GM18873 (cell line): ENCODE measurements at regions not wholly inside any gene's neighbourhood (a gene's known extent, or its start where the extent isn't known, plus 50 kb on each side); places are given as distances from the start of the nearest gene placed in this dataset.
"Not testable (repeated sequence)": the region's sequence is repeated elsewhere in the genome, so short reads cannot be mapped to it uniquely, and the experiment has no call there.

Experiments used
- ATAC-seq: cut with Tn5 transposase; IDR thresholded peaks from one replicate; pipeline ENCODE4 v1.9.1; 2021; ENCODE audit warnings: mild to moderate bottlenecking, moderate library complexity, moderate number of reproducible peaks; ENCODE audit not compliant: unreplicated experiment, low FRiP score

DNA sequence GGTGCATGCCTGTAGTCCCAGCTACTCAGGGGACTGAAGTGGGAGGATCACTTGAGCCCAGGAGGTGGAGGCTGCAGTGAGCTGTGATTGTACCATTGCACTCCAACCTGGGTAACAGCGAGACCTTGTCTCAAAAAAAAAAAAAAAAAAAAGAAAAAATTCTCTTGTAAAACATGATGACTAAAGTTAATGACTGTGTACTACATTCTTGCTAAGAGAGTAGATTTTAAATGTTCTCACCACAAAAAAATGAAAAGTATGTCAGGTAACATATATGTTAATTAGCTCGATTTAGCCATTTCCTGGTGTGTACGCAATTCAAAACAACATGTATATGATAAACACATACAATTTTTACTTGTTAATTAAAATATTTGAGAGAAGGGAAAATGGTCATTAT, 480.7 kb upstream of the RGS6 start:
- no peak for ATAC-seq

DNA sequence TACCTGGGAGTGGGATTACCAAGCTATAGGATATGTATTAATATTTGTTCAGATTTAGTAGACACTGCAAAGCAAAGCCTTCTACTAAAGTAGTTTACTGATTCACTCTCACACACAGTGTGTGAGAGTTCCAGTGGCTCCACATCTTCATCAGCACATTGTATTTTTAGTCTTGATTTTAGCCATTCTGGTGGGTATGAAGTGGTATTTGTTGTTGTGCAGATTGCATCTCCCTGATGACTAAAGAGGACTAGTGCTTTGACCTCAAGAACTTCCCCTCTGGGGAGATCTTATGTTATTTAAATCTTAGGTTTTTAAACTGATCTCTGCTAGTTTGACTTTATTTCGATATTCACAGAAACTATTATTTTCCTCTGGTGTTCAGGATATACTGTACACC, 479.7 kb upstream of the RGS6 start:
- no peak for ATAC-seq

DNA sequence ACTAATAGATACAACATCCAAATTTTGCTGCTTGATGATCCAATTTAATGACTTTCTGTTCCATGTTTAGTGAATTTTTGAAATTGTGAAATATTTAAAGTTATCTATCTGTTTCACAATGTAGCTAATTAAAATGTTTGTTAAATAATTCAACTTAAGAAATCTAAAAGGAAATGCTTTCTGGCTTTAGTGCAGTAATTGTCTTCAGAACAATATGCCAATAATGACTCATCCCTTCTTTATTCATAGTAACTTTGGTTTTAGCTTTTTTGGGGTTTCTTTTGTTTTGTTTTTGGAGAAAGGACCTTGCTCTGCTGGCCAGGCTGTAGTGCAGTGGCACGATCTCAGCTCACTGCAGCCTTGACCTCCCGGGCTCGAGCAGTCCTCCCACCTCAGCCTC, 479.2 kb upstream of the RGS6 start:
- no peak for ATAC-seq

DNA sequence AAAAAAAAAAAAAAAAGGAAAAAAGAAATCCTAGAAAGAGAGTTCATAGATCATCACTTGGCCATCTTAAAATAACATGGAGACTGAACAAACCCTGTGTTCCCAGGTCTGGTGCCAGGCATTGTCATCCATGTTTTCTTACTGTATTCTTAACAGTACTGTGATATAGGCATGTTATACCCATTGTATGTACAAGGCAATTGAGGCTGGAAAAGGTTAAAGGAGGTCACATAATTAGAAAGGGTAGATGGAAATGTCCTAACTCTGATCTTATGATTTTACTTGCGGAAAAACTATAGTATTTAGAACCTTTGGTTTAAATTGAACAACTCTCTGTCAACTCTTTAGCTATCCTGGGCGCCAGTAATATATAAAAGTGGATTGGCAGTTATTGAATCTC, 478.2 kb upstream of the RGS6 start:
- no peak for ATAC-seq

DNA sequence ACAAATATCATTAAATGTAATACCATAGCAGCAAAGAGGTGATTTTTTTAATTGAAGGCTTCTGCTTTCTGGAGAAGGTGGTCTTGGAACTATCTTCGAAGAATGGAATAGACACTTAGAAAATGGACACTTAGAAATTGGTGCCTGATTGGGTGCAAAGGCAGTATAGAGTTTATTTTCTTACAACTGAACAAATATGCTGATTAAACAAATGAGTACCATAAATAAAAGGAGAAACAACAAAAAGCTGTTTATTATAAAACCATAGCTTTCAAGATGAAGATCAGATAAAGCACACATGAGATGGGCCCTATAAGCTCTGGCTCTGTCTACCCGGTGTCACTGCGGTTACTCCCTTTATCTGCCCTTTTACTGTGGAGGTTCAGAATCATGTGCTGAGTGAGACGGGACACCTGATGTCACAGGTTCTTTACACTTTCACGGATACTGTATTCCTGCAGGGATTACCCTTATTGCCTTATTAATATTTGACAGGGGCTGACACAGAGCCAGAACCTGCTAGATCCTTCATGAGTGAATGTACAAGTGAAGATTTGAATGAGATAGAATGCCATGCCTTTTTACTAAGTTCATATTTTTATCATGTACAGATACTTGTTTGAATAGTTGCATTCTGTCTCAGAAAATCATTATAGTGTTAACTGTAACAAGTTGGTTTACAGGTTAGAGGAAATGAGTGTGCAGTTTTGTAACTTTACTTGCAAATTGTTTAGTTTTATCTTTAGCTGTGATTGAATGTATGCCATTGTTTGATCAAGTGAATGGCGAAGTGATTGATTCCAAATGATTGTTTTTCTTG, 477.5 kb upstream of the RGS6 start:
- no peak for ATAC-seq

GRCh38 chr14:71460091-71460490, 472.1 kb upstream of the RGS6 start:
- ATAC-seq: no peak

DNA sequence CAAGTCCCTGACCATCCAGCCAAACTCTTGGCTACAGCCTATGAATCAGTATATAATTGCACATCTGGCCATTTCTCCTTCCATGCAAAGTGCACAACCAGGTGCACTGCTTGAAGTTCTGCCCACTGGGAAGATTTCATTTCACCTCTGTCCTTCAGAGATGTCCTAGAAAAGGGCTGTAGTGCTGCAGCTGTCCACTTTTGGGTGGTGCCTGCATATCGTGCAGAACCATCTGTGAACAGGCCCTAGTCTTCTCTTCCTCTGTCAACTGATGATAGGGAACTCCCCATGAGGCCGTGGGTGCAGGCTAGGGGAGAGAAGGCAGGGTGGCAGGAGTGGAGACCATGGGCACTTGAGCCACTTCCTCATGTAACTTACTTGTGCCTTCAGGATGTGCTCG, 470.6 kb upstream of the RGS6 start:
- ATAC-seq: not testable (repeated sequence)

GRCh38 chr14:71463807-71464206, 468.4 kb upstream of the RGS6 start:
- ATAC-seq: no peak

DNA sequence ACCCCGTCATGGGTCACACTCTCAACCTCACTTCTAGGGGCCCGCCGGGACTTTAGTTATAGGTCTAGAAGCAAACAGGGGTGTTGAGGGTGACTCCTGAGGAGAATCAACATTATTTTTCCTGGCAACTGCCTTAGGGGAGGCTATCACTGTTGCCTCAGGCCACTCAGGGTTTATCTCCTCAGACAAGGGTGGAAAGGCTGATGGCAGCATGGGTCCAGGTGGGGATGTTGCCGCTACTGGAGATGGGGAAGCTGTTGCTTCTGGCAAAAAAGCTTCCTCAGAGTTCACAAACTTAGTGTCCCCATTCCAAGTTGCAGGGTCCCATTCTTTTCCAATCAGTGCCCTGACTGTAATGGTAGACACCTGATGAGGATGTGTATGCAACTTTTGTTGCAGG, 467.4 kb upstream of the RGS6 start:
- ATAC-seq: no peak

DNA sequence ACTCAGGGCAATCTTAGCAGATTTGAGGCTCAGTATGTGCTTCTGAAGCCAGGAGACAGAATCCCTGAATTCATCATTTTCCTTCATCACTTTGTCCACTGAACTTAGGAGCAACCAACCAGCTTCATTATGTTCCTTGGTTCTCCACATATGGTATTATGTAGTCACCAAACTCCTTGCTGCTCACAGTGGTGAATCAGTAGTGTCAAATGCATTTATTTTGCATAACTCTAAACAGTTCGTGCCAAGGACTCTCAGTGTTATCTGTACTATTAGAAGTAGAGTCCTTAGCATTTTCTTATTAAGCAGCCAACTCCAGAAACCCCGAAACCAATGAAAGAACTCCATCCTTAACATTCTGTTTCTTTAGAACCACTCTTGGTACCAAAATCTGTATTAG, 466.9 kb upstream of the RGS6 start:
- no peak for ATAC-seq

DNA sequence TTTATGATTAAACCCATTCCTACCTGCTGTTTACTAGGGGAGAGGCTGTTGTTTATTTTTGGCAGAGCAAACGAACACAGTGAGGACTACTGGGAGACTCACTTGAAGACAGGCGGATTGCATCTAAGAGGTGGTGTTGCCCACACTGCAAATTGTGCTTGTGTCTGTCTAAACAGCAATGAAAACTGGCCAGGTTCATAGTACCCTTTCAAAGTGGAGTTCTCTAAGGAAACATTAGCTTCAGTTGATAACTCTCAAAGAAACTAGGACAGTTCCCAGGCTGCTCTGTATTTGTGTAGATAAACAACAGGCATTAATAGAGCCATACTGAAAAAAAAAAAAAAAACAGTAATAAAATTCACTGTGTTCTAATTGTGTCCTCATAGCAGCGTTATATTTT, 466.0 kb upstream of the RGS6 start:
- no peak for ATAC-seq

- ATAC-seq: no peak
These were observed 465.3 kb upstream of the RGS6 start for GRCh38 chr14:71466946-71467345.

GRCh38 chr14:71467361-71467811, 464.8 kb upstream of the RGS6 start:
- no peak for ATAC-seq

GRCh38 chr14:71468701-71469100, 463.5 kb upstream of the RGS6 start:
- ATAC-seq: no peak

DNA sequence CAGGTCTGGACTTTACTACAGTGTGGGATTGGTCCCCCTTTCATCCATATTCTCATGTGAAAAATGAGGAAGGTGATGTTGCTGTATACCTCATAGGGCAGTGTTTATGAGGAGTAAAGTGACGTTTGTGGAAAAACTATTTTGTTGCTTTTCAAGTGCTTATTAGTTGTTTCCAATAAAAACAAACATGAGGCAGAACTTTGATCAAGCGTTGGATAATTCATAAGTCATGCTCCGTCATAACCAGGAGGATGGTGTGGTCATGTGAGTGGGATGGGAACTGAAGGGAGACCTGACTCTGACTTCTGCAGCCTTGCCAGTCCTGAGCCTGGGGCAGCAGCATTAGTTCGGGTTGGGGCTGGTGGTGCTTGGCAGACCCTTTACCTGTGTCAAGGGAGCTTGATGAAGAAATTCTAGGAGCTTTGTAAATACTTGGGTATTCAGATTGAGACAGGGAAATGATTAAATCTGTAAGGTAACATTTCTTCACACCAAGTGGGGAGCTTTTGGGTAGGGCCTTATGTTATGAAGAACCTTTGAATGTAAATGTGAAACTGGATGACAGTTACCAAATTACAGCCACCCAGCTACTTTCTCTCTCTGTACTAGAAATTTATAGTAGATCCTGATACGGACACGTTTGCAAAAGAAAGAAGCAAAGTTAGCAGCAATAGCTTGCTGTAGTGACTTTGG, 462.4 kb upstream of the RGS6 start:
- ATAC-seq: no peak

DNA sequence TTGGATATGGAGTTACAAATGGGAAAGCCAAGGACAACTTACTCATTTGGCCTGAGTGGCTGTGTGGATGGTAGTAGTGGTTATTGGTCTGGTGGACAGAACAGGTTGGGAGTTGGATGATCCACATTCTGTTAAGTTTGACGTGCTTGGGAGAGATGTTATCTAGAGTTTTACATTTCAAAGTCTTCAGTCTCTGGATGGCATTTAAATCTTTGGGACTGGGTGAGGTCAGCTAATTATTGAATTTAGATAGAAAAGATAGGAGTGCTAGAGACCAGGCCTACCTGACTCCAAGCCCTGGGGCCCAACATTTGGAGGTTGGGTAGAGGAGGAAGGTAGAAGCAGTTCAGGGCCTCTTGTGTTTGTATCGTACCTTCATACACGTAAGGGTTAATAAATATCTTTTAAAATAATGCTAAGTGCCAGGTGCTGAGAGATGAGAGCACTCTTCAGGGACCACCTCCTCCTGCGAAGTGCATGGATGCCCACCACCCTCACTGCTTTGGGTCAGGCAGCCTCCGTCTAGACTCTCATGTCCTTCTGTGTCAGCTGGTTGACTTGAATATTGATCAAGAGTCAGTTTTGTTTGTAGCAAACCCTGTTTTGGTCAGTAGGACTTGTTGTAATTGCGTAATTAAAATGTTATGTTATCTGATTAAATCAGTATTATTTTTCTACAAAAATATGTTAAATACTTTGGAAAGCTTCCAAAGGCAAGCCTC, 460.4 kb upstream of the RGS6 start:
- no peak for ATAC-seq

- no peak for ATAC-seq
These were observed 459.6 kb upstream of the RGS6 start for GRCh38 chr14:71472356-71473340.

DNA sequence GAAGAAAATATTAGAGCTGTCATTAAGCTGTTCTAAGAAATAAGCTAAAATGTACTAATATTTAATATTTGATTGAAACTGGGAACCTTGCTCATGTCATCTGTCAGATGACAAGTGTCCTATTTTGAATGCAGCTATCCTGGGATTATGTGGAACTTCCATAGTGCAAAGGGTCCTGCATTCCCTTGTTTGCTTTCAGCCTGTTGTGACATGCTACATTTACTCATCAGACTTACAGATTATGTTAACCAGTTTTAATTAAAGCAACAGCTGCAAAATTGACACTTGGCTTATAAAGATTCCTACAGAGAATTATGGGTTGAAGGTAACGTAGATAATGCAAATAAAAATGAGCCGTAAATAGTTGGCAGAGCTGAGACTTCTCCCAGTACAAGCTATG, 458.4 kb upstream of the RGS6 start:
- no peak for ATAC-seq

GRCh38 chr14:71474301-71475265, 457.6 kb upstream of the RGS6 start:
- ATAC-seq: no peak
